Loucy (cell line): ENCODE measurements at regions not wholly inside any gene's neighbourhood (a gene's known extent, or its start where the extent isn't known, plus 50 kb on each side); places are given as distances from the start of the nearest gene placed in this dataset.

Experiments
- H2AFZ ChIP-seq: fragments of 200-600 bp; sonication (generic); 2 replicates; pipeline ENCODE4 v1.6.0; 2016; ENCODE audit warnings: antibody characterized with exemption, mild to moderate bottlenecking, low read length, moderate library complexity
- H3F3A ChIP-seq: fragments of 200-600 bp; 2 replicates; pipeline ENCODE4 v1.6.0; 2016; ENCODE audit warnings: antibody characterized with exemption, low read depth, mild to moderate bottlenecking
- H3K27me3 ChIP-seq: fragments of 200-600 bp; sonication (generic); 2 replicates; pipeline ENCODE4 v1.6.1; 2014; ENCODE audit warnings: low read length, mild to moderate bottlenecking; ENCODE audit not compliant: insufficient read depth, poor library complexity, severe bottlenecking
- H3K36me3 ChIP-seq: fragments of 200-600 bp; sonication (generic); 2 replicates; pipeline ENCODE4 v1.6.1; 2016; ENCODE audit warnings: low read length; ENCODE audit not compliant: insufficient read depth
- H3K4me1 ChIP-seq: fragments of 200-600 bp; sonication (generic); 2 replicates; pipeline ENCODE4 v1.5.1; 2014; ENCODE audit warnings: low read length, mild to moderate bottlenecking; ENCODE audit not compliant: insufficient read depth, poor library complexity, severe bottlenecking
- H3K4me2 ChIP-seq: fragments of 200-600 bp; sonication (generic); 2 replicates; pipeline ENCODE4 v1.6.0; 2014; ENCODE audit warnings: antibody characterized with exemption, low read length, low read depth, mild to moderate bottlenecking; ENCODE audit not compliant: poor library complexity, severe bottlenecking
- H3K4me3 ChIP-seq: fragments of 200-600 bp; sonication (generic); 2 replicates; pipeline ENCODE4 v1.5.1; 2014; ENCODE audit warnings: low read length, mild to moderate bottlenecking, mixed read lengths; ENCODE audit not compliant: poor library complexity, severe bottlenecking
- H3K79me2 ChIP-seq: fragments of 200-600 bp; sonication (generic); 2 replicates; pipeline ENCODE4 v1.6.1; 2014; ENCODE audit warnings: low read length; ENCODE audit not compliant: insufficient read depth
- H3K9ac ChIP-seq: fragments of 200-600 bp; sonication (generic); 2 replicates; pipeline ENCODE4 v1.6.0; 2014; ENCODE audit warnings: mild to moderate bottlenecking, low read depth, low read length, moderate library complexity; ENCODE audit not compliant: poor library complexity, severe bottlenecking
- H3K9me2 ChIP-seq: fragments of 200-600 bp; sonication (generic); replicated peaks from 2 replicates; pipeline ENCODE4 v1.6.1; 2016; ENCODE audit warnings: low read depth, low read length, mixed read lengths
- H3K9me3 ChIP-seq: fragments of 200-600 bp; sonication (generic); 2 replicates; pipeline ENCODE4 v1.6.1; 2014; ENCODE audit warnings: mild to moderate bottlenecking, antibody characterized with exemption, low read length, low read depth; ENCODE audit not compliant: insufficient read depth
- H4K20me1 ChIP-seq: fragments of 200-600 bp; sonication (generic); 2 replicates; pipeline ENCODE4 v1.6.0; 2014; ENCODE audit warnings: antibody characterized with exemption, low read length, mild to moderate bottlenecking; ENCODE audit not compliant: insufficient read depth, poor library complexity, severe bottlenecking
- EZH2phosphoT487 ChIP-seq: fragments of 200-600 bp; IDR thresholded peaks from 2 replicates; pipeline ENCODE4 v1.6.1; 2018; ENCODE audit warnings: antibody characterized with exemption, mild to moderate bottlenecking, moderate library complexity, borderline replicate concordance
- TF ChIP-seq, protein P1 (sequence below): fragments of 200-600 bp; sonication (generic); conservative IDR thresholded peaks from 2 replicates; pipeline ENCODE4 v1.5.1; 2014; ENCODE audit warnings: mild to moderate bottlenecking, antibody characterized with exemption, low read length

DNA sequence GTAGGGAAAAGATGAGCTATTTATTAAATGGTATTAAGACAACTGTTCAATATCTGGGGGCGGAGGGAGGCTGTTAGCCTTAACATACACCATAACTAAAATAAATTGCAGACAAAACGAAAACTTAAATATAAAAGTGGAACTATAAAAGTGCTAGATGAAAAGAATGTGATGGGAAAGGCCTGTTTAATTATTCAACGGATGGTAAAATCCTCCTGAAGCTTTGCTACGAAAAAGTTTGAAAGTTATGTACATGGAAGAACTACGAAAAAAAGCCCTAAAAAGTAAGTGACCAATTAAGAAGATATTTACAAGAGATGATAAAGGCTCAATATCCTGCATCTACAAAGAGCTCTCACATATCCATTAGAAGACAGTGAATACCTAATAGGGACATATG is 197.8 kb upstream of the IER5L start:
- Histone ChIP-seq H3K9me3 (no peaks in the 10 kb centered on the region), H2AFZ (no peak overlapping the region), H3K27me3 (no peaks in the 10 kb centered on the region), H3K4me2 (no peak overlapping the region), H3K79me2 (no peaks in the 10 kb centered on the region), H3F3A (no peaks in the 10 kb centered on the region), H3K4me3 (no peak overlapping the region), H4K20me1 (no peaks in the 10 kb centered on the region), H3K4me1 (no peaks in the 10 kb centered on the region), H3K9ac (no peak overlapping the region), H3K9me2 (no peaks in the 10 kb centered on the region), H3K36me3 (no peaks in the 10 kb centered on the region)
- TF ChIP-seq, protein P1, sequence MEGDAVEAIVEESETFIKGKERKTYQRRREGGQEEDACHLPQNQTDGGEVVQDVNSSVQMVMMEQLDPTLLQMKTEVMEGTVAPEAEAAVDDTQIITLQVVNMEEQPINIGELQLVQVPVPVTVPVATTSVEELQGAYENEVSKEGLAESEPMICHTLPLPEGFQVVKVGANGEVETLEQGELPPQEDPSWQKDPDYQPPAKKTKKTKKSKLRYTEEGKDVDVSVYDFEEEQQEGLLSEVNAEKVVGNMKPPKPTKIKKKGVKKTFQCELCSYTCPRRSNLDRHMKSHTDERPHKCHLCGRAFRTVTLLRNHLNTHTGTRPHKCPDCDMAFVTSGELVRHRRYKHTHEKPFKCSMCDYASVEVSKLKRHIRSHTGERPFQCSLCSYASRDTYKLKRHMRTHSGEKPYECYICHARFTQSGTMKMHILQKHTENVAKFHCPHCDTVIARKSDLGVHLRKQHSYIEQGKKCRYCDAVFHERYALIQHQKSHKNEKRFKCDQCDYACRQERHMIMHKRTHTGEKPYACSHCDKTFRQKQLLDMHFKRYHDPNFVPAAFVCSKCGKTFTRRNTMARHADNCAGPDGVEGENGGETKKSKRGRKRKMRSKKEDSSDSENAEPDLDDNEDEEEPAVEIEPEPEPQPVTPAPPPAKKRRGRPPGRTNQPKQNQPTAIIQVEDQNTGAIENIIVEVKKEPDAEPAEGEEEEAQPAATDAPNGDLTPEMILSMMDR: no peak
- TF ChIP-seq EZH2phosphoT487: no peak

DNA sequence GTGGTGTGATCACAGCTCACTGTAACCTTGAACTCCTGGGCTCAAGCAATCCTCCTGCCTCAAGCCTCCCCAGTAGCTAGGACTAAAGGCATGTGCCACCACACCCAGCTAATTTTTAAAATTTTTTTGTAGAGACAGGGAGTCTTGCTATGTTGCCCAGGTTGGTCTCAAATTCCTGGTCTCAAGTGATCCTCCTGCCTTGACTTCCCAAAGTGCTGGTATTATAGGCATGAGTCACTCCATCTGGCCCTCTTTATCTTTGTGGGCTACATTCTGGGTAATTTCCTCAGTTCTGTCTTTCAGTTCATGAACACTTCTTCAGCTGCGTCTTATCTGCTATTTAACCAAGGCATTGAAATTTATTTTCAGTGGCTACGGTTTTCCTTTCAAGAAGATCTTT is 196.6 kb upstream of the IER5L start:
- Histone ChIP-seq H3K4me3 (no peak overlapping the region), H3K27me3 (no peaks in the 10 kb centered on the region), H3K9me2 (no peaks in the 10 kb centered on the region), H3K4me1 (no peaks in the 10 kb centered on the region), H3K9me3 (no peaks in the 10 kb centered on the region), H3F3A (no peaks in the 10 kb centered on the region), H2AFZ (no peak overlapping the region), H4K20me1 (no peaks in the 10 kb centered on the region), H3K36me3 (no peaks in the 10 kb centered on the region), H3K9ac (no peak overlapping the region), H3K79me2 (no peaks in the 10 kb centered on the region), H3K4me2 (no peak overlapping the region)
- TF ChIP-seq EZH2phosphoT487: no peak
- TF ChIP-seq, protein P1: no peak

DNA sequence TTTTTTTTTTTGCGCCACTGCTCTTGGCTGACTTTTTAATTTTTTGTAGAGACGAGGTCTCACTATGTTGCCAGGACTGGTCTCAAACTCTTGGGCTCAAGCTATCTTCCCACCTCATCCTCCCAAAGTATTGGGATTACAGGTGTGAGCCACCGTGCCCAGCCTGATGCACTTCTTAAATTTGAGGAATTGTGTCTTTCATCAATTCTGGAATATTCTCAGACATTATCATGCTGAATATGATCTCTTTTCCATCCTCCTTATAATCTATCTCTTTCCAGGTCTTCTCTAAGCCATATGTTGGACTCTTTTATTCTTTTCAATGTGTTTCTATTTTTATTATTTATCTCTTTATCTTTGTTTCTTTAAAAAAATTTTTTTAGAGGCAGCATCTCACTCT is 196.2 kb upstream of the IER5L start:
- H3K36me3 ChIP-seq: no peaks in the 10 kb centered on the region
- no peaks in the 10 kb centered on the region for H3K9me2 ChIP-seq
- no peaks in the 10 kb centered on the region for H3K9me3 ChIP-seq
- H3F3A ChIP-seq: no peaks in the 10 kb centered on the region
- H3K4me3 ChIP-seq: no peak overlapping the region
- no peak for TF ChIP-seq EZH2phosphoT487
- TF ChIP-seq, protein P1: no peak
- no peaks in the 10 kb centered on the region for H3K4me1 ChIP-seq
- H4K20me1 ChIP-seq: no peaks in the 10 kb centered on the region
- no peak overlapping the region for H3K9ac ChIP-seq
- H3K4me2 ChIP-seq: no peak overlapping the region
- no peak overlapping the region for H2AFZ ChIP-seq
- no peaks in the 10 kb centered on the region for H3K79me2 ChIP-seq
- no peaks in the 10 kb centered on the region for H3K27me3 ChIP-seq
